KOPT-K1 (cell line): ENCODE measurements at regions not wholly inside any gene's neighbourhood (a gene's known extent, or its start where the extent isn't known, plus 50 kb on each side); places are given as distances from the start of the nearest gene placed in this dataset.

Experiments used
- H3K27ac ChIP-seq: fragments of 200-600 bp; sonication (generic); 2 replicates; pipeline ENCODE4 v1.5.1; 2016; ENCODE audit warnings: antibody characterized with exemption, mild to moderate bottlenecking, low read depth, low read length; ENCODE audit not compliant: poor library complexity, severe bottlenecking
- H3K36me3 ChIP-seq: fragments of 200-600 bp; sonication (generic); 2 replicates; pipeline ENCODE4 v1.5.1; 2017; ENCODE audit warnings: antibody characterized with exemption, mild to moderate bottlenecking, low read length, moderate library complexity; ENCODE audit not compliant: insufficient read depth
- H3K9me3 ChIP-seq: fragments of 200-600 bp; sonication (generic); 2 replicates; pipeline ENCODE4 v1.5.1; 2017; ENCODE audit warnings: antibody characterized with exemption, low read length, mild to moderate bottlenecking; ENCODE audit not compliant: insufficient read depth, poor library complexity, severe bottlenecking

DNA sequence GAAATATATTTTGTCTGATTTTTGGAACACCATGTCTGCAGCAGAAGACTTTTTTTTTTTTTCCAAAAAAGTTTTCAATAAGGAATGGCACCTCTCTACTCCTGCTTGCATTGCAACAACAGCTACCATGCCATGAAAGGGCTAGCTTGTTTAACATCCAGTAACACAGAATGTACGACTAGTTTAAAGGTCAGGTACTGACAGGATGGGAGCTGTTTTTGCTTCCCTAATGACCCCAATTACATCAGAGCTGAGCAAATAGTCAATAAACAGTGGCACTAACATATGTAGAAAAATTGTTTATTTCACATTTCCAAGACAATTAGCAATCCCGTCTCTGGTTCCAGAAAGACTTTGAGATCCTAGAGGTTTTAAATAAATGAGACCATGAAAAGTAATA lies 693.8 kb downstream of the NR2F1-AS1 start:
- Histone ChIP-seq H3K9me3 (no peaks in the 10 kb centered on the region), H3K27ac (no peak overlapping the region), H3K36me3 (no peaks in the 10 kb centered on the region)

DNA sequence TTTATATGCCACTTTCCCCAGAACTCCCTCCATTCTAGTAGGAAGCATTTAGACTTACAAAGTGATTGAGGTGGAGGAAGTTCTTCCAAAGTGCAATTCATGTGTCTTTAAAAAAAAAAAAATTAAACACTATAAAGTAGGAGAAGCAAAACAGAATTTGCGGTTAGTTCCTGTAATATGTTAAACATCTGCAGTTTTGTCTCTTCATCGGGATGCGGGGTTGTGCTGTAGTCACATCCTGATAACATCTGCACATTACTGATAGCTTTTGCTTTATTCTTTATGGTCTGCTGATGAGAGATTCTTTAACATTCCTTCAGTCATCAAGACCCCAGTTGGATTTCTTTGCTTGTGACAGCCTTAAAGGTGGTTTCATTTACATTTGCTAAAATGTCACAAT lies 694.3 kb downstream of the NR2F1-AS1 start:
- H3K9me3 ChIP-seq = no peaks in the 10 kb centered on the region
- no peaks in the 10 kb centered on the region for H3K36me3 ChIP-seq
- H3K27ac ChIP-seq = no peak overlapping the region

DNA sequence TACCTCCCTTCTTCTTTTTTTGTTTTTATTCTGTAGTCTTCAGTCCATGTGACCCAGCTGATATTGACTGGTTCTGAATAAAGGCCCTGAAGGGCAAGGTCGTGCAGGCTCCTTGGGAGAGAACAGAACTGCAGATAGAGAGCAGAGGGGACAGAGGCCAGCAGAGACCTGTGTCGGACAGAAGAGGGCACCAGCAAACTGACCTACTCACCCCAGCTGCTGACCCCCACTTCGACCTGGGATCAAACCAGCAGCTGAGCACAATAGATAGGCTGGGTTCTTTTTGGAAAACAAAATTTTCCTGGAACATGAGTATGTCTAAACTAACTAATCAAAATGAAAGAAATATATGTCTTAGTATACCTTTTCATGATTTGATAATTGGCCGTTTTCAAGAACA lies 695.1 kb downstream of the NR2F1-AS1 start:
- no peak overlapping the region for H3K27ac ChIP-seq
- no peaks in the 10 kb centered on the region for H3K36me3 ChIP-seq

DNA sequence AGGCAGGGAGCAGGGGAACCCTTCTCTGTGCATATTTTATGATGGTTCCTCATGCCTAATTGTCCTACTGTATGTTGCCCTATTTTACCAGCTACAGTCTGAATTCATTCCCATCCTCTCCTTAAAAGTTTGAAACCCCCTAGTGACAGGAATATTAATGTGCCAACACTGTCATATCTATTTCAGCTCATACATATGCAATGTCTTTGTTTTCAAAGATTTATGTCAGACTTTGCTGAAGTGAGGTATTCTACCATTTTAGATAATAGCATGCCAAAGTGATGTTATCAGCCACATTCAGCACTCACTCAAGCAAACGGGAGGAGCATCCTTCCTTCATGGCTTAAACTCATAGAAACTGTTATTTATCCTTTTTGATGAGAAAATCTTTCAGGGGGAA lies 696.5 kb downstream of the NR2F1-AS1 start:
- Histone ChIP-seq H3K9me3 (no peaks in the 10 kb centered on the region), H3K27ac (no peak overlapping the region), H3K36me3 (no peaks in the 10 kb centered on the region)

More for the DNA sequence above, 695.1 kb downstream of the NR2F1-AS1 start:
- no peaks in the 10 kb centered on the region for H3K9me3 ChIP-seq

DNA sequence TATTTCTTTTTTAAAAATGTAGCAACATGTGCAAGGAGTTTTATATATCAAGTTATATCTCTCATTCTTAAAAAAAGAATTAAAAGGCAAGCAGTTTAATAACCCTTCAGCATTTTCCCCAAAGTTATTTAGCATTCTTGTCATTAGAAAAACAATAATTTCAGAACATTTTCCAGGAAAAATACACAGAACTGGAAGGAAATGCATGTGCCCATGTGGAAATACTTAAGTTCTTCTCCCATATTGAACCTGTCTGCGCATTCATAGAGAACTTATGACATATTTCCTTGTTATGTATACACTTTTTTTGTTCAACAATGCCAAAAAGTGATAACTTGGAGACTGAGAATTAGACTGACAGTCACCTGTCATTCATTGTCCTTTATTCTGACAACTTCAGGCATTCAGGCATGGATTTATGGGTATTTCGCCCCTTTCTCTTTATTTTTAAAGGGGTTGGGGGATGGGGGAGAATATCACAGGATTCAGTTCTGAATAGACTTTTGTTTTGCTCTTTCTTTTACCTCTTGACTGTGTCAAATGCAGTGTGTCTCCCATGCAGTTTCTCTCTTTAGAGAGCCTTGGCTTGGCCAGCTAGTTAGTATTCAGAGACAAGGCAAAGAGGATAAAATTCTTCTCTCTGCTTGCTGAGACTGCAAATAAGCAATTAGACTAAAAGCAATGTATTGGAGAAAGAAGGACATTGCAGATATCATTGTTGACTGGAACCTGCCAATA lies 701.0 kb downstream of the NR2F1-AS1 start:
- Histone ChIP-seq H3K36me3 (no peaks in the 10 kb centered on the region), H3K27ac (no peak overlapping the region), H3K9me3 (peaks cover 11% of the 10 kb centered on the region)

DNA sequence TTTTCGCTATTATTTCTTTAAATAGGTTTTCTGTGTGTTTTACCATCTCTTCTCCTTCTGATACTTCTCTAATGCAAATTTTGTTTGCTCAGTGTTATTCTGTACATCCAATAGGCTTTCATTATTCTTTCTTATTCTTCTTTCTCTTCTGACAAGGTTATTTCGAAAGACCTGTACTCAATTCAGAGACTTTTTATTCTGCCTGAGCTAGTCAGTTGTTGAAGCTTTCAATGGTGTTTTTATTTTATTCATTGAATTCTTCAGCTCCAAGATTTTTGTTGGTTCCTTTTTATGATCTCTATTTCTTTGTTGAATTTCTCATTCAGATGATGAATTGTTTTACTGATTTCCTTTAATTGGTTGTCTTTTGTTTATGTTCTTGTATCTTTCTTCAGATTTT lies 706.2 kb downstream of the NR2F1-AS1 start:
- H3K27ac ChIP-seq = no peak overlapping the region
- no peaks in the 10 kb centered on the region for H3K36me3 ChIP-seq
- H3K9me3 ChIP-seq = peaks cover 11% of the 10 kb centered on the region

DNA sequence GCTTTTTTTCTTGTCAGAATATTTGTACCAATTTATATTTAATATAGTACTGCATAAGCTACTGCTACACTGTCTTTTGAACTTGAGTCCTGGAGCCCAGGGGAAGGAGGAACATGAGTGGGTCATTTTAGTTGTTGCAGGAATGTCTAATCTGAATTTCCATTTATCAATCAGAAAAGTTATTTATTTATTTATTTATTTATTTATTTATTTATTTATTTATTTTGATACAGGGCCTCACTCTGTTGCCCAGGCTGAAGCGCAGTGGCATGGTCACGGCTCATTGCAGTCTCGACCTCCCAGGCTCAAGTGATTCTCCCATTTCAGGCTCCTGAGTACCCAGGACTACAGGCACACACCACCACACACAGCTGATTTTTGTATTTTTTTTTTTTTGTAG lies 712.6 kb downstream of the NR2F1-AS1 start:
- Histone ChIP-seq H3K27ac (no peak overlapping the region), H3K36me3 (no peaks in the 10 kb centered on the region), H3K9me3 (no peaks in the 10 kb centered on the region)

DNA sequence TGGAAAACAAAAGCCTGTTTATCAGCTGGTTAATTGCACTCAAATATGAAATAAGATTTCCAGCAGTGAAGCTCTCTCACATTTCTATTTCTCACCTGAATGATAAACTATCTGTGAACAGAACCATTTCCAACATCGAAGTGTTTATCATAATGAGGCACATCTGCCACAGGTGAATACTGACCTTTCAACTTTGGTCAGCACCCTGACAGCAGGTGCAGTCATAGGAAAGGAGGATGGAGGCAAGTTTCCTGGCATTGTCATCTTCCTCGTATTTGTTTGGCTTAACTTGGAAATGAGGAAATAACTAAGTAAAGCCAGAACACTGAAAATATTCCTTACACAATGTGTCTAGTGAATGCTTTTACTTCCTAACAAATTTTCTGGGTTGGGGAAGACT lies 716.4 kb downstream of the NR2F1-AS1 start:
- H3K36me3 ChIP-seq = no peaks in the 10 kb centered on the region
- H3K27ac ChIP-seq = no peak overlapping the region
- H3K9me3 ChIP-seq = no peaks in the 10 kb centered on the region

DNA sequence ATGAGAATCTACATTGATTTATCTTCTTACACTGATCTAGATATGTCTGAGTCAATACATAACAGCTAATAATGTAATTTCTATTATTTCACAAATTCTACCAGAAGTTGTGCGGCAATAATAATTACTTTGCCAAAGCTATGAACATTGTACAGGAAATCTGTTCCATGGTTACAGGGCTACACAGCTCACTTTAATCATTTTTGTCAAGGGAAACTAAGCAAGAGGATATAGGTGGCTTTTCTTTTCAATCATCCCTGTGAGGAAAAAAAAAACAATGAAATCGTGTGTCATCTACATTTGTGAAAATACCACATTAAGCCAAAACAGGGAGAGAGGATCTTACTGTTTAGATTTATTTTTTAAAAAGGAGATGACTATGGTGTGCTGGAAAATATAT lies 717.4 kb downstream of the NR2F1-AS1 start:
- no peaks in the 10 kb centered on the region for H3K9me3 ChIP-seq
- H3K27ac ChIP-seq = no peak overlapping the region
- H3K36me3 ChIP-seq = no peaks in the 10 kb centered on the region

DNA sequence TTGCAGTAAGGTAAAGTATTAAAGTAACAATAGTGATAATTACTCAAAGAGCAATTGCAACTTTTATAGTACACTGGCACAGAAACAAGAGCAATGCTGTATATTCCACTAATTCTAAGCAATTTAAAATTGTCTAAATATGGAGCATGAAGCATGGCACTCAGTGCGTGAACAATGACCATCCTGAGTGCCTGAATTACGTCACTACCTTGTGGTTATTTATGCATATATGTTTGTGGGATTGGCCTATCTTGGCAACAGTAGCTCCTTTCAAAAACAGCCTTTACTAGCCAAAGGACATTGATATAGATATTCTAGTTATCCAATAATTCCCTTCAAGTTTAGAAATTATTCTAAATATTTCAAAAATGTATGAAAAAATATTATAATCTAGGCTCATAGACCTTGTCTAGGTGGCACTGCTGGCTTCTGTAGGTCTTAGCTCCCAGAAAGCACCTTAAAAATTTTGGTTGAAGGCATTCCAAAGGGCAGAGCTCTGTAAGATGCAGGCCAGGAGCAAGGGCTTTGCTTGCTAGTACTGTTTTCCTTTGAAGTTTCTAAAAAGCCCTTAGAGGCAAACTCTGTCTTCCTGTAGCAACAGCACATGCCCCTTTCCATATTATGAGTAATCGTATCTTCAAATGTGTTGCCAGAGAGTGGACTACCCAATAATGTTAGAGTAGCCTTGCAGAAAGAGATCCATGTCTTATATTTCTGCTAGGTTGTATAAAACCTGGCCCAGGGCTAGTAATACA lies 719.3 kb downstream of the NR2F1-AS1 start:
- Histone ChIP-seq H3K36me3 (no peaks in the 10 kb centered on the region), H3K9me3 (no peaks in the 10 kb centered on the region), H3K27ac (no peak overlapping the region)

DNA sequence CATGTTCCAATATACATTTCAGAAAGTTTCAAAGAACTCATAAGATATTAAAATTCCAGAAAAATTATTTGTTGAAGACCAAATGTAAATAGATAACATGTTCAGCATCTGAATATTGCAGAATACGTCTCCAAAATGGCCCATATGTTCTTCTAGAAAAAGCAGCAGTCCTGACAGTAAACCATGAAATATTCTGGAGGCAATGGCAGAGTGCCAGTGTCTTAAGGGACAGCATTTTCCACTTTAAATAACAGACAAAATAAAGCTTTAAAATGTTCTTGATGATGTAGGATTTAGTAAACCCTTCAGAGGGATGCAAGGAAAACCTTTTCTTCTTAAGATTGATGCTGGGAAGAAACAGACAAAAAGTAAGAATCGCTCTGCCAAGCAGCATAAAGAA lies 721.0 kb downstream of the NR2F1-AS1 start:
- no peaks in the 10 kb centered on the region for H3K36me3 ChIP-seq
- H3K27ac ChIP-seq = no peak overlapping the region
- H3K9me3 ChIP-seq = no peaks in the 10 kb centered on the region

DNA sequence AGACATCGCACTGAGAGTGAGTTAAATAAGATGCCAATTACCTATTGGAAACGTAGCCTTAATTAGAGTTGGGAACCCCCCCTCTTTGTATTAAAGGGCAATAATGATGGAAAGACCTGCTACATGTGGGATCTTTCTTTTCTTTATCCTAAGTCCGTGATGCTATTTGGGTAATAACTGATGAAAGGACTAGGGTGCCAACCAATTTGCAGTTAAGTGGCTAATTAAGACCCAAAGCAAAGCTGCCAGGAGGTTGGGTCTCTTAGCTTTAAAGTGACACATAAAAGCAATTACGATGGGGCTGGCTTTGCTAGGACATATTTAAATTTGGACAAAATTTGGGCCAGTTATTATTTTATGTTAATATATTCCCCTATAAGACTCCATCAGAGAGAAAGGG lies 728.8 kb downstream of the NR2F1-AS1 start:
- H3K27ac ChIP-seq = no peak overlapping the region
- H3K9me3 ChIP-seq = no peaks in the 10 kb centered on the region
- H3K36me3 ChIP-seq = no peaks in the 10 kb centered on the region

DNA sequence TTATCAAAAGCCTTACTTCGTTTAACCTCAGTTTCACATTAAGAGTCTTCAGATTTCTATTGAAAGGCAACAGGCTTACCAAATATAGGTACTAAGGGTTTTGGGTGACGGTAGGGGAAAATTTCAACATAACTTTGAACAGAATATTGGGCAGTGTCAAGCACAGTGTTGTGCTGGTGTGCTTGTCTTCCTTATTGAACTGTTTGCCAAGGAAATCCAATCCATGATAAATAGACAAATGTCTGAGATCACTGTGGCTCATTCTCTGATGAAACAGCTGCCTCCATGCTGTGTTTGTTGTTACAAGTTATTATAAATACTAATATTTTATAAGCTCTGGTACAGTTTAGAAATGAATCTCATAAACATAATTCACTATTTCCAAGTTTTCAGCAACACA lies 730.1 kb downstream of the NR2F1-AS1 start:
- H3K27ac ChIP-seq = no peak overlapping the region
- H3K9me3 ChIP-seq = no peaks in the 10 kb centered on the region

DNA sequence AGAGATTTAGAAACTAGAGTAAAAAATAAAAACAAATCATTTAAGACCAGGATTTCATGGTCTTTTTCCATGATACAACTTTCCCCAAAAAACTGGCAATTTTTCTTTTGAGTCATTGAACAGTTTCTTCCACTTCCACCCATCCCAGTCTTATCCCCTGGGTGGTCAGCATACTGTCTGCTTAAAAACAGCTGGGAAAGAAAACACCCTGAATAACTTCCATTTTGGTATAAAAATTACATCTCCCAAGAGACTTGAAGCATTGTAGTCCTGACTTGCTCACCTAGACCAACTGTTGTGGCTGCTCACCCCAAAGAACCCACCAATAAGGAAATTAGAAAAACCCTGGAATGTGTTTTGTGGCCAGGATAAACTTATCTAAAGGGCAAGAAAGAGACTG lies 731.3 kb downstream of the NR2F1-AS1 start:
- H3K36me3 ChIP-seq = no peaks in the 10 kb centered on the region

More for the DNA sequence above, 730.1 kb downstream of the NR2F1-AS1 start:
- no peaks in the 10 kb centered on the region for H3K36me3 ChIP-seq

DNA sequence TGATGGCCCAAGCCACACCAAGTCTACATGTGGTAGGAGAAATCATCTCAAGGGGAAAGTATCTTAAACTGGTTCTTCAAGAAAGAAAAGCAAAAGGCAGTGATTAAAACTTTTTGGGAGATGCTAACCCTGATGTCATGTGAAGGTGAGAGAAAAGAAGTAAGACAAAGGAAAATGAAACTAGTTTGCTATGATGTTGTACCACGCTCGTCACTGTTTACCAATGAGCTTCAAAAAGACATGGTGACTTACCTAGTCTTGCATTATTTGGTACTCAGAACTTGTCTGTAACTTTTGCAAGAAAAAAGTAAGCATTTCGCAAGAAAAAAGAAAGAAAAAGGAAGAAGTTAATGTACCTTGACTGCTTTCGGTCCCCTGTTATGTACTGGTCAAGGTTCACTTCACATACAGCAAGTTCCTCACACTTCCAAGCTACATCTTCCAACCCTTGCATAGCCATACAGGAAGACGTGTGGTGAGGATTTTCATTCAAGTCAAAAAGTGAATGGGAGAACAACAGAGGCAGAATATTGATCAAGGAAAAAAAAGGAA lies 739.3 kb downstream of the NR2F1-AS1 start:
- no peaks in the 10 kb centered on the region for H3K36me3 ChIP-seq
- H3K9me3 ChIP-seq = no peaks in the 10 kb centered on the region
- H3K27ac ChIP-seq = no peak overlapping the region

More for the DNA sequence above, 731.3 kb downstream of the NR2F1-AS1 start:
- Histone ChIP-seq H3K27ac (no peak overlapping the region), H3K9me3 (no peaks in the 10 kb centered on the region)
